Endothelial cell of umbilical vein (primary cell): ENCODE measurements at regions not wholly inside any gene's neighbourhood (a gene's known extent, or its start where the extent isn't known, plus 50 kb on each side); places are given as distances from the start of the nearest gene placed in this dataset.

Experiments
- CTCF ChIP-seq, 2 donors: IDR thresholded peaks; 1 replicate in 1 of 2; 2 replicates in 1 of 2; pipeline ENCODE4 v1.5.1; 2011; ENCODE audit warnings: low read length in 2 of 2, mild to moderate bottlenecking in 2 of 2, moderate library complexity in 2 of 2, control low read depth in 1 of 2, inconsistent platforms in 1 of 2, low read depth in 1 of 2; ENCODE audit not compliant: insufficient read depth in 1 of 2; ENCODE audit errors: extremely low read depth in 1 of 2
- EZH2 ChIP-seq: IDR thresholded peaks from 2 replicates; pipeline ENCODE4 v1.6.1; 2012; ENCODE audit warnings: borderline replicate concordance, low read depth, mild to moderate bottlenecking, moderate library complexity, low read length, inconsistent platforms; ENCODE audit not compliant: severe bottlenecking
- POLR2A ChIP-seq: IDR thresholded peaks from 2 replicates; pipeline ENCODE4 v1.6.1; 2012; ENCODE audit warnings: low read depth, mild to moderate bottlenecking, control low read depth, low read length

GRCh38 chr3:73753985-73754384, 129.2 kb upstream of the PDZRN3 start:
- TF ChIP-seq POLR2A (no peak), EZH2 (no peak), CTCF (IDR thresholded peaks at IDR 0.05; ENCODE audit: extremely low read depth in 1 of 2, insufficient read depth in 1 of 2, low read depth in 1 of 2, low read length in 2 of 2) (no peak)
